ENCODE measurements at regions not wholly inside any gene's neighbourhood (a gene's known extent, or its start where the extent isn't known, plus 50 kb on each side); places are given as distances from the start of the nearest gene placed in this dataset.
"Not testable (repeated sequence)": the region's sequence is repeated elsewhere in the genome, so short reads cannot be mapped to it uniquely, and the experiment has no call there.

- Histone ChIP-seq H3K27me3 (replicated peaks in 1 of 7) (no peaks in the 10 kb centered on the region), H3K4me3 (no peak overlapping the region), H3K9me3 (no peaks in the 10 kb centered on the region), H3K4me1 (no peaks in the 10 kb centered on the region), H3K36me3 (no peaks in the 10 kb centered on the region), H3K27ac (no peak overlapping the region)
- intact Hi-C loops (cut with DNase I; ENCODE audit: low total_unique reads): no loop called here
- DNase-seq: no peak
- TF ChIP-seq CTCF (IDR thresholded peaks at IDR 0.05 in 8 of 11, conservative IDR thresholded peaks at IDR 0.05 in 3 of 11): no peak
- no peak for TF ChIP-seq POLR2A (IDR thresholded peaks at IDR 0.05)
- TF ChIP-seq POLR2AphosphoS5 (IDR thresholded peaks at IDR 0.05): no peak
- WGBS, 5 donors: 72 to 97% (median 93%) methylated on average over 1 of the region's 1 CpG
These were observed 88.3 kb upstream of the ACBD5 start for GRCh38 chr10:27328946-27329345.

- intact Hi-C loops (cut with DNase I; ENCODE audit: low total_unique reads); H3K36me3 ChIP-seq; H3K4me3 ChIP-seq; H3K9me3 ChIP-seq; H3K27me3 ChIP-seq (replicated peaks in 1 of 7); H3K4me1 ChIP-seq; H3K27ac ChIP-seq; DNase-seq: not testable (repeated sequence)
- 84 to 94% (median 89%) methylated on average over 5 of the region's 5 CpGs for WGBS, 5 donors
These were observed 86.2 kb upstream of the ACBD5 start for GRCh38 chr10:27326748-27327147.

DNA sequence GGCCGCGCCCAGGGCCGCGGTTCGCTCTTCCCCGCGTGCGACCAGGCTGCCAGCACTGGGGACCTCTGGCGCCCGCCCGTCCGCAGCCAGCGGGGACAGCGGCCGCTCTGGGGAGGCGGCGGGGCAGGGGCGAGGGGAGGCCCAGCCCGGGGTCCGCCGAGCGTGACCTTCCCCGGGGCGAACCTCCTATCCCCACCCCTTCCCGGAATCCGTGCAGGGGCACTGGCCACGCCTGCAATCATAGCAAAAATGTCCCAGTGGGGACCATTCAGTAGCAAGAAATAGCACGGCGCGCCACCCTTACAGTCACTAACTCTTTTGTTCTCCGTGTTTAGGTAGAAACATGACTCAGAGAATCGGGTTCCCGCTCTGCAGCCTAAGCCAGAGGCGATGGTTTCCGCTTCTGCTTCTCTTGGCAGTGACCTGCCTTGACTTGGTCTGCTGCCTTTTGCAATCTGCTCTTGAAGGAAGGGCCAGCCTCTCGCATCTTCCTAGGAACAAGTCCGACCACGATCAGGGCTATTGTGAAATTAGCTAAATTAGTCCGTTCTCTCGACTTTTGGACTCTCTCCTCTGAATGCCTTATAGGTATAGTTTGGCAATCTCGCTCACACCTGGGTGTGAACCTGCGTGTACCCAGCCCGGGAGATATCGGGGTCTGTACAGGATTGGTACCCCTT is 79.3 kb upstream of the ACBD5 start:
- 12 to 38% (median 22%) methylated on average over 35 to 44 of the region's 44 CpGs for WGBS, 5 donors
- Histone ChIP-seq H3K4me3 (peak overlapping the region in 5 of 8 donors; percentile 28 to 67 (median 31)), H3K4me1 (peaks cover 0 to 17% (median 11%) of the 10 kb centered on the region in 6 donors), H3K36me3 (no peaks in the 10 kb centered on the region), H3K27ac (peak overlapping the region in 7 of 8 donors; percentile 54 to 94 (median 86)), H3K9me3 (no peaks in the 10 kb centered on the region), H3K27me3 (replicated peaks in 1 of 7) (peaks cover 0 to 20% (median 0%) of the 10 kb centered on the region in 7 donors)
- intact Hi-C loops (cut with DNase I; ENCODE audit: low total_unique reads): no loop called here
- TF ChIP-seq CTCF (IDR thresholded peaks at IDR 0.05 in 8 of 11, conservative IDR thresholded peaks at IDR 0.05 in 3 of 11) (no peak), POLR2A (IDR thresholded peaks at IDR 0.05) (no peak), POLR2AphosphoS5 (IDR thresholded peaks at IDR 0.05) (peak in 2 of 3 donors; percentile 49 to 76)
- peak; percentile 90 for DNase-seq

GRCh38 chr10:27319139-27319538 is 78.5 kb upstream of the ACBD5 start:
- WGBS, 5 donors: 87 to 96% (median 91%) methylated on average over 5 of the region's 5 CpGs
- peak; percentile 52 for DNase-seq
- H3K36me3 ChIP-seq; intact Hi-C loops (cut with DNase I; ENCODE audit: low total_unique reads); H3K9me3 ChIP-seq: not testable (repeated sequence)
- Histone ChIP-seq H3K27me3 (replicated peaks in 1 of 7) (peaks cover 0 to 20% (median 0%) of the 10 kb centered on the region in 7 donors), H3K4me3 (peak overlapping the region in 1 of 8 donors; percentile 67), H3K27ac (peak overlapping the region in 6 of 8 donors; percentile 59 to 94 (median 87)), H3K4me1 (peaks cover 0 to 17% (median 11%) of the 10 kb centered on the region in 6 donors)

GRCh38 chr10:27315082-27315481 is 74.5 kb upstream of the ACBD5 start:
- H3K4me3 ChIP-seq; H3K9me3 ChIP-seq; intact Hi-C loops (cut with DNase I; ENCODE audit: low total_unique reads); DNase-seq; H3K27ac ChIP-seq; H3K36me3 ChIP-seq: not testable (repeated sequence)
- 37 to 68% (median 56%) methylated on average over 2 of the region's 2 CpGs for WGBS, 5 donors
- peaks cover 0 to 17% (median 0%) of the 10 kb centered on the region in 7 donors for H3K27me3 ChIP-seq (replicated peaks in 1 of 7)
- peaks cover 0 to 11% (median 9%) of the 10 kb centered on the region in 6 donors for H3K4me1 ChIP-seq

DNA sequence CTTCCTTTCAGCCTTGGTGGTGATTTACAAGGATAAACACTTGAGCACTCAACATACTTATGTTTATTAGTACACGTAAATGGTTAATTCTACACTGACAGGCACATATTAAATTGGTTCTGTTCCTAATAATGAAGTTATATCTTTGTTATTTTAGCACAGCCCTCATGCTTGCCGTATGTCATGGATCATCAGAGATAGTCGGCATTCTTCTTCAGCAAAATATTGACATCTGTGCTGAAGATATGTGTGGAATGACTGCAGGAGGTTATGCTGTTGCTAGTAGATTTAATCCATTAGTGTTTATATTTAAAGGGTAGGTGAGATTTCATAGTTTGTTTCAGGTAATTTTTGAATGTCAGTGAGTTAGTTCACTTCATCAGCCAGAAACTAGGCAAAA is 73.0 kb upstream of the ACBD5 start:
- DNase-seq; H3K27me3 ChIP-seq (replicated peaks in 1 of 7): not testable (repeated sequence)

More for the DNA sequence above, 73.0 kb upstream of the ACBD5 start:
- H3K4me3 ChIP-seq; H3K36me3 ChIP-seq; H3K9me3 ChIP-seq; H3K4me1 ChIP-seq; intact Hi-C loops (cut with DNase I; ENCODE audit: low total_unique reads); H3K27ac ChIP-seq: not testable (repeated sequence)
- 86 to 92% (median 89%) methylated on average over 3 of the region's 3 CpGs for WGBS, 5 donors

Data from spleen (tissue), 11 donors.